NCI-H345 treated with DMSO at 0.1 percent for 48 hours (cell line): ENCODE measurements at regions not wholly inside any gene's neighbourhood (a gene's known extent, or its start where the extent isn't known, plus 50 kb on each side); places are given as distances from the start of the nearest gene placed in this dataset.

Experiments used
- DNase-seq: peaks from one replicate; lab custom pipeline; 2025; ENCODE audit not compliant: unreplicated experiment; lab: John Stamatoyannopoulos, UW

GRCh38 chr4:32290102-32290501 is 1569.9 kb downstream of the PCDH7 start:
- no peak for DNase-seq

DNA sequence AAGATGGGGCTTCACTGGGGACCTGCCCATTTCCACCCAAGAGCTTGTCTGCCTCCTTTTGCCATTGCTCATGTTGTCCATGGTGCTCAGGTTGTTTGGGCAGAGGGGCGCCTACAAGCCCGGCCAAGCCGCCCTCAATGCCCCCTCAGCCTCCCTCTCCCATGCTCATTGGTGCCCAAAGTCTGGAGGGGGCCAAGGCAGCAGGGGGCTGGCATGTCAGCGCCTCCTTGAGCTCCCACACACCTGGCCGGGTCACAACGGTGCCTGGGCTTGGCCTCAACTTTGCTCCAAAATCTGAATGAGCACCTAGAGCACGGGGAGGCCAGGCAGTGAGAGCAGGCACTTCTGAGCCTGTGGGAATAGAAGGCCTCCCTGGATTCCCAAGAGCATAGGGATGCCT is 1598.8 kb downstream of the PCDH7 start:
- no peak for DNase-seq

- no peak for DNase-seq
These were observed 1601.3 kb downstream of the PCDH7 start for GRCh38 chr4:32321421-32321820.

GRCh38 chr4:32334759-32335158 is 1614.6 kb downstream of the PCDH7 start:
- DNase-seq: no peak

DNA sequence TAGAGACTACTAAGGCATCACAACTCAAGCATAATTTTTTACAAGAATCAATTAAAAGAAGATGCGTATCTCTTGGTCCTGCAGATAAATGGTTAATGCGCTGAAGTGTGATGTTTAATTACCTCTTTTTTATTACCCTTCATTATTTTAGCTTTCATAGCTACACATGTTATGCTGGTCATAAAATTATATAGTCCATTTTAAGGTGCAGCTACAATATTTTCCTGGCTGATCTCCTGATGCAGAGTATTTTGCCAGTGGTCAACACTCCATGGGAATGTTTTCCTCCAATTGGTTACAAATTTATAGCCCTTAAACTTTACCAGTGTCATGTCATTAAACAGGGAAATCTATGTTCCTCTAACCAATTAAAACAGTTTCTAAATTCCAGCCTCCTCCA is 1617.2 kb downstream of the PCDH7 start:
- DNase-seq: no peak

DNA sequence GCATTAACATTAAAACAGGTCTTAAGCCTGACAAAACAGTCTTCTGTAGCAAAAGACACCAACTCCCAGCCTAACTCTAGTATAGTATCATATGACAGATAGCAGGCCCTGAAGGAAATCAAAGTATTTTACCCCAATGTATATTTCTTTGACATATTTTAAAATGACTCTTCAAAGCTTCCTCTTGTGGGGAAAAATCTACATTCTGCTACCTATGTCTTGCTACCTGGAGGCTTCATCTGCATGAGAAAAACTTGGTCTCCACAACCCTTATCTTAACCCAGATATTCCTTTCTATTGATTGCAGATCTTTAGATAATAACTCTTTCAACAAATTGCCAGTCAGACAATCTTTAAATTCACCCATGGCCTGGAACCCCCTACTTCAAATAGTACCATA is 1620.4 kb downstream of the PCDH7 start:
- no peak for DNase-seq

DNA sequence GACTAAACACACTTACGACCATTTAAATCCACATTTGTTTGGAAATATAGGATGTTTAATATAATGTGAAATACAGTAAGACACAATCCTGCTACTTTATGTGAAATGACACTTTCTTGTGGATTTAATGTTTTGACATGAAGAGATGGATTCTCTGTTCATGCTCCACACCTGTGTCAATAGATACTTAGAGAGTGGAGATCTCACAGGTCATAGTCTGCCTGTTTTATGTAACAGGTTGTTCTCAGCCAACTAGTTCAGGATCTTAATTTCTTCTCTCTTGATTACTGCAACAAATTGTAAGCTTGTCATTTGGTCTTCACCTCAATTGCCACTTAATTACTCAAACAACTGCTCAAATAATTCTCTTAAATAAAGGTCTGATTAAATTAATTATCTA is 1621.2 kb downstream of the PCDH7 start:
- DNase-seq: no peak

- no peak for DNase-seq
These were observed 1621.9 kb downstream of the PCDH7 start for GRCh38 chr4:32342054-32342453.

DNA sequence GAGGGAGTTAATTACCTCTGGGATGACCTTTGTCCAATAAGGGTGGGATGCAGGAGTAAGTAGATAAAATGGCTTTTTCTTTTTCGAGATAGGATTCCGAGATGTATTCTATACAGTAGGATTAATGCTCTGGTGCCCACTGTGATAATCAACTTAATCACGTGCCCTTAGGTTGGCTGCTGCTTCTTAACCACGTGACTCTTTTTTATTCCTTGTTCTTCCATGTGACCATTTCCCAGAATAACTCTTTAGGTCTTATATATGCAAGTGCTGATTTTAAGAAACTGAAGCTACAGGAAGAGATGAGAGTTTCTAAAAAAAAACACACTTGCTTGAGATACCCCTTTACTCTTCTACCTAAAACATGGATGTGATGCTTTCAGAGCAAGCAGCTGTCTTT is 1628.9 kb downstream of the PCDH7 start:
- no peak for DNase-seq

DNA sequence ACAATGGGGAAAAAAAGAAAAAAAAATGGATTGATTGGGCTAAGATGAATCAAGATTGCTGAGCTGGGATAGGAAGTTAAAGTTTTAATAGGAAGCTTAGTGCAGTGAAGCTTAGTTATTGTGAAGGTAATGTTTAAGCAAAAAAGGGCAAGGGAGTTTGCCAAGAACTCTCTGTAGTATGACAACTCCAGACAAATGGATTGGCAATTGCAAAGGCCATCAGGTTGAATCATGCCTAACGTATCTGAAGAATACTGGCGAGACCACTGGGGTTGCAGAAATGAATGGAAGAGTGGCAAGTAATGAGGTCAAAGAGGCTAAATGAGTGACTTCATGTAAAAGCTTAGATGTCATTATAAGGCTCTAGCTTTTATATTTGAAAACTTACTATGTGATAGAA is 1654.0 kb downstream of the PCDH7 start:
- DNase-seq: no peak

GRCh38 chr4:32393806-32394205 is 1673.6 kb downstream of the PCDH7 start:
- no peak for DNase-seq

DNA sequence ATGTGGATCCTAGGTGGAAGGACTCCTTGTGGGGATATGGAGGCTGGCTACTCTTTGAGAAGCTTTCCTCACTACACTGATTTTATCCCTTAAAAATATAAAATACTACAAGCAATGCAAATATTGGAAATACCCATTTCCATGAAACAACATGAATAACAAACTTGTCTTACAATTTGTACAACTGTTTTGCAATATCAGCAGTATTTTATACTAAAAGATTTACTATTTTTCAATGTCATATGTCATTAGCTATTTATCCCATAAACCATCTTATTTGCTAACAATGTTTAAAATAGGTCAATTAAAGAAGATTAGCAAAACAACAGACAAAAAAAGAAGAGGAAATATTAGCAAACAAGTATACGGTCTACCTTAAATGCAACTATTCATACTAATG is 1674.1 kb downstream of the PCDH7 start:
- DNase-seq: no peak

GRCh38 chr4:32396507-32397070 is 1676.4 kb downstream of the PCDH7 start:
- DNase-seq: no peak

- no peak for DNase-seq
These were observed 1680.7 kb downstream of the PCDH7 start for GRCh38 chr4:32400870-32401269.

DNA sequence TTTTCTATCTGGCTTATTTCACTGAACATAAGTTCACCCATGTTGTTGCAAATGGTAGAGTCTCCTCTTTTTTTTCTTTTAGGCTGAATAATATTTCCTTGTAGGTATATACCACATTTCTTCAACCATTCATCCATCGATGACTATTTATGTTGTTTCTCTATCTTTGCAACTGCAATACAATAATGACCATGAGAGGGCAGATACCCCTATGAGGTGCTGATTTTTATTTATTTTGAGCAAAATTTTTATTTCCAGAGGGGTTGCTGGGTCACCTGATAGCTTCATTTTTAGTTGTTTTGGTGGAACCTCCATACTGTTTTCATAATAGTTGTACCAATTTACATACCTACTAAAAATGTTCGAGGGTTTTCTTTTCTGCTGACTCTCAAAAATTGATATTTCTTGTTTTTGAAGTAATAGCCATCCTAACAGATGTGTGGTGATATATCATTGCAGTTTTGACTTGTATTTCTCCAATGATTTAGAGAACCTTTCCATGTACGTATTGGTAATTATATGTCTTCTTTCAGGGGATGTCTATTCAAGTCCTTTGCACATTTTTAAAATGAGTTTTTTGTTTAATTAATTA is 1697.0 kb downstream of the PCDH7 start:
- DNase-seq: no peak

- no peak for DNase-seq
These were observed 1703.1 kb downstream of the PCDH7 start for GRCh38 chr4:32423267-32423666.

GRCh38 chr4:32425243-32425642 is 1705.1 kb downstream of the PCDH7 start:
- DNase-seq: no peak

- DNase-seq: no peak
These were observed 1707.4 kb downstream of the PCDH7 start for GRCh38 chr4:32427566-32427965.

DNA sequence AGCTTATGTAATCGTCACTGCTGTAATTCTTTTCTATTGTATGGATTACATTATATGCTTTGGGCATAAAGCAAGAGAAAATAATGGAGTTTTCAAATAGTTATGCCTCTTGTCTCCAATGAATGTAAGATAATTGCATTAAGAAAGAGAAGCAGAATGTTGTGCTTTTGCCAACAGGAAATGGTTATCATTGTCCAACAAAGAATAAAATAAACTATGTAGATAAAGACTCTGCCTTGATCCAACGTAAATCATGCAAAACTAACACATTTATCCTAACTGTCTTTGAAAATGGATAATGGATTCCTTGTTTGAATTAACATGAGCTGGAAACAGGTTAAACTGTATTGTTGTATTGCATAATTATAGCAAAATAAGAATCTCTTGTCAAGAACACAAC is 1709.0 kb downstream of the PCDH7 start:
- DNase-seq: no peak

GRCh38 chr4:32435308-32435707 is 1715.1 kb downstream of the PCDH7 start:
- no peak for DNase-seq

DNA sequence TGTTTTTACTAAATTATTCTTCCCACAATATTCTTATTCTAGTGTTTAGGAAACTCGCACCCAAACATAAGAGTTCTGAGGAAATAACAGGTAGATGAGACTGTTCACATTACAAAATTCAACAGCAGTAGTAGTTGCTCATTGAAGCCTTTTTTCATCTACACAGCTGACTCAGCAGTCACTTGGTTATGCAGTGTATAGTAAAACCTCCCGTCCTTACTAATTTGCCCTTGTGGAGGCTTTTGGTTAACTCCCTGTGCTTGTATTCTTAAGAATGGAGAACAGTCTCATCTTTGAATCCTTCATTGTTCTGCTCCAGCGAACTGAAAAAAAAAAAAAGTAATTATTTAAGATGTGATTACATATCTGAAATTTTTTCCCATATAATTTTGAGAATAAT is 1716.6 kb downstream of the PCDH7 start:
- DNase-seq: no peak

DNA sequence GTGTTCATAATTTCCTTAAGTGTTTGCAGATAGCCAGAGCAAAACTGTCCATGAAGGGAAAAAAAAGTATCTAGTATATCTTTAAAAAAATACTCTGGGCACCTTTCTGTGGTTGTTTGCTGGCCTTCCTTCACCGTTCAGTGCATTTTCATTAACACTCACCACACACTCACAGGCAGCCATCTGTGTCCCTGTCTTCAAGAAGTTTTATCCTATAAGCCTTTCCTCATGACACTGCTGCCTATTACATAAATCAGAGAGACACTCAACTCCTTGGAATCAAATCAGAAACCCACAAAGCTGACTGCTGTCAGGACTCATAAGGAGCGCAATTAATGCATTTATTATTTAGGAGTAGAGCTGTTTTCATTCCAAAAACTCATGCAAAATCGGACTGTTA is 1720.2 kb downstream of the PCDH7 start:
- DNase-seq: no peak

GRCh38 chr4:32454482-32454881 is 1734.3 kb downstream of the PCDH7 start:
- no peak for DNase-seq
